SJCRH30 (cell line): ENCODE measurements at regions not wholly inside any gene's neighbourhood (a gene's known extent, or its start where the extent isn't known, plus 50 kb on each side); places are given as distances from the start of the nearest gene placed in this dataset.
"Not testable (repeated sequence)": the region's sequence is repeated elsewhere in the genome, so short reads cannot be mapped to it uniquely, and the experiment has no call there.

Source experiments
- DNase-seq, 2 experiments: peaks; one replicate each; pipeline ENCODE4 v3.0.0-alpha.2; 2015 to 2020
- H3K27ac ChIP-seq: fragments of 250-450 bp; sonication (Bioruptor Pico); 2 replicates; pipeline ENCODE4 v1.5.1; 2020; ENCODE audit warnings: mild to moderate bottlenecking, moderate library complexity
- H3K27me3 ChIP-seq: fragments of 250-450 bp; sonication (Bioruptor Pico); 2 replicates; pipeline ENCODE4 v1.5.1; 2020; ENCODE audit warnings: mild to moderate bottlenecking, moderate library complexity
- H3K36me3 ChIP-seq: fragments of 250-450 bp; sonication (Bioruptor Pico); 2 replicates; pipeline ENCODE4 v1.5.1; 2020; ENCODE audit warnings: mild to moderate bottlenecking, moderate library complexity
- H3K4me1 ChIP-seq: fragments of 250-450 bp; sonication (Bioruptor Pico); 2 replicates; pipeline ENCODE4 v1.5.1; 2020; ENCODE audit warnings: mild to moderate bottlenecking, moderate library complexity
- H3K4me3 ChIP-seq: fragments of 250-450 bp; sonication (Bioruptor Pico); 2 replicates; pipeline ENCODE4 v1.5.1; 2020; ENCODE audit warnings: mild to moderate bottlenecking, moderate library complexity
- H3K9me3 ChIP-seq: fragments of 250-450 bp; sonication (Bioruptor Pico); replicated peaks from 2 replicates; pipeline ENCODE4 v1.5.1; 2020; ENCODE audit warnings: mild to moderate bottlenecking, moderate library complexity

DNA sequence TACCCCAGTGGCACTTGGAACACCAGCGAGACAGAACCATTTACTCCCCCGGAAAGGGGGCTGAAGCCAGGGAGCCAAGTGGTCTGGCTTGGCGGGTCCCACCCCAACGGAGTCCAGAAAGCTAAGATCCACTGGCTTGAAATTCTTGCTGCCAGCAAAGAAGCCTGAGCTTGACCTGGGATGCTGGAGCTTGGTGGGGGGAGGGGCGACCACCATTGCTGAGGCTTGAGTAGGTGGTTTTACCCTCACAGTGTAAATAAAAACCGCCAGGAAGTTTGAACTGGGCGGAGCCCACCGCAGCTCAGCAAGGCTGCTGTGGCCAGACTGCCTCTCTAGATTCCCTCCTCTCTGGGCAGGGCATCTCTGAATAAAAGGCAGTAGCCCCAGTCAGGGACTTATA, 62.8 kb downstream of the RPS24 start:
- not testable (repeated sequence) for H3K9me3 ChIP-seq, H3K4me3 ChIP-seq, H3K36me3 ChIP-seq, DNase-seq, H3K4me1 ChIP-seq, H3K27me3 ChIP-seq, H3K27ac ChIP-seq

DNA sequence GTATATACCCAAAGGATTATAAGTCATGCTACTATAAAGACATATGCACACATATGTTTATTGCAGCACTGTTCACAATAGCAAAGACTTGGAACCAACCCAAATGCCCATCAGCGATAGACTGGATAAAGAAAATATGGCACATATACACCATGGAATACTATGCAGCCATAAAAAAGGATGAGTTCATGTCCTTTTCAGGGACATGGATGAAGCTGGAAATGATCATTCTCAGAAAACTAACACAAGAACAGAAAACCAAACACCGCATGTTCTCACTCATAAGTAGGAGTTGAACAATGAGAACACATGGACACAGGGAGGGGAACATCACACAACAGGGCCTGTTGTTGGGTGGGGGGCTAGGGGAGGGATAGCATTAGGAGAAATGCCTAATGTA, 68.9 kb downstream of the RPS24 start:
- H3K27ac ChIP-seq, DNase-seq, H3K27me3 ChIP-seq: not testable (repeated sequence)

DNA sequence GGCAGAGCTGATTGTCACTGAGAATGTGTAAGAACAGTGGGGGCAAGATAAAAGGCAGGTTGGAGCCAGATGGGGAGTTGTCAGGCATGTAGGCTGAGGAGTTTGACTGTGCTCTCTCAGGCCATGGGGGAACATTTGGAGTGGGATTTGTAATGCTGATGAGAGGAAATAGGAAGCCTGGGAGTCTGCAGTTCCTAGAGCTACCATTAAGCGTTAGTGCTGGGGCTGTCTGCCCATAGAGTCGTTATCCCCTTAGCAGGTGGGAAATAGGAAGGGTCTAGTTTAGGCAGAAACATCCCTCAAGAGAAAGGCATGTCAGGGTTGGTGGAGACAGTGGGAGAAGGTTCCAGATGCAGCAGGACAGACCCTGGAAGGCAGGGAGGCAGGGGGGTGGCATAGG, 75.5 kb downstream of the RPS24 start:
- Histone ChIP-seq H3K4me1 (no peaks in the 10 kb centered on the region), H3K36me3 (no peaks in the 10 kb centered on the region), H3K27me3 (no peaks in the 10 kb centered on the region), H3K27ac (no peak overlapping the region), H3K9me3 (no peaks in the 10 kb centered on the region), H3K4me3 (no peak overlapping the region)
- DNase-seq, result no peak

More for the DNA sequence above, 68.9 kb downstream of the RPS24 start:
- H3K9me3 ChIP-seq, H3K4me3 ChIP-seq, H3K4me1 ChIP-seq, H3K36me3 ChIP-seq: not testable (repeated sequence)

DNA sequence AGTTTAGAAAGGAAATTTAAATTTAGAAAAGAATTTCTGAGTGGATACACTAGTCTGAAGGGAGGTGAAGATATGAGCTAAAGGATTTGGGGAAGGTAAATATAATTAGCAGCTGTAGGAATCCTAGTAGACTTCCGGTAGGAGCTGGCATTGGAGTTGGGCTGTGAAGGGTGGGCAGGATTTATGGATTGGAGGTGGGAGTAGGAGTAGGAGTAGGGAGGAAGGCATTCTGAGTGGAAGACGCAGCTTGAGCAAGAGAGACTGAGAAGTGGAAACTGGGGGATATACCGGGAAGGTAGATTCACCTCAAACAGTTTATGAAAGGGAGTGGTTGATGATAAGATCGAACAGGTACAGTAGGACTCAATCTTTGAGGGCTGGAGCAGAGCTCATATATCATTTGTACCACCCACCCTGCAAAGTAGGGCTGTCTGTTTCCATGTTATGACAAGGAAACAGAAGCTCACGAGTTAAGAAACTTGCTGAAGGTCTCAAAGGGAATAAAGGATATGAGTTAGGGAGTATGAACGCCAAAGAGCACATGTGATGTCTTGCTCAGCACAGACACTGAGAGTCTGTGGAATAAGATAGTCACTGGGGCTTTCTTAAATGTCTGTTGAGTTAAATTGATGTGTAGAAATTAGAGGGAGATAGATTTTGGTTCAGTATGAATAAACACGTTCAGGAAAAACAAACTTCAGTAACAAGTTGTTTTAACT, 81.6 kb downstream of the RPS24 start:
- Histone ChIP-seq H3K36me3 (no peaks in the 10 kb centered on the region), H3K4me3 (no peak overlapping the region), H3K4me1 (no peaks in the 10 kb centered on the region), H3K27me3 (no peaks in the 10 kb centered on the region), H3K9me3 (no peaks in the 10 kb centered on the region), H3K27ac (no peak overlapping the region)
- DNase-seq, result no peak

DNA sequence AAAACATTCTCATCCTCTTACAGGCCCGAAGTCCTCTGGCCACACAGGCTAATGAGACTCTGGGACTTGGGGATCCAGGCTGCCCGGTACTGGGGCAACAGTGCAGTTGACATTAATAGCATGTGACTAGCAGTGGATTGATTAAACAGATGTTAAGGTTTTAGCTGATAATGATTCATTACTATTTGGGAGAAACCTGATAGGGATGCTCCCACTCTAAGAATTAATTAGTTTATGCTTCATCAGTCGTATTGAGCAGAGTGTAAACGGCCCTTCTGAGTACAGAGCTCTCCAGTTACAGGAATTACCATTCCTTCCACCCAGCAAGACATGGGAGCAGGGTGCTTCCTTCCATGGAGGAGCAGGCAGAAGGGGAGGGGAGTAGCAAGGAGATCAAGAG, 82.7 kb downstream of the RPS24 start:
- no peak for DNase-seq
- H3K9me3 ChIP-seq, result 0 out of 2 replicates have a peak, but pooled peaks cover under 1% of the 10 kb centered on the region
- H3K4me3 ChIP-seq, result no peak overlapping the region
- H3K27ac ChIP-seq, result no peak overlapping the region
- no peaks in the 10 kb centered on the region for H3K27me3 ChIP-seq
- H3K4me1 ChIP-seq, result no peaks in the 10 kb centered on the region
- H3K36me3 ChIP-seq, result no peaks in the 10 kb centered on the region

DNA sequence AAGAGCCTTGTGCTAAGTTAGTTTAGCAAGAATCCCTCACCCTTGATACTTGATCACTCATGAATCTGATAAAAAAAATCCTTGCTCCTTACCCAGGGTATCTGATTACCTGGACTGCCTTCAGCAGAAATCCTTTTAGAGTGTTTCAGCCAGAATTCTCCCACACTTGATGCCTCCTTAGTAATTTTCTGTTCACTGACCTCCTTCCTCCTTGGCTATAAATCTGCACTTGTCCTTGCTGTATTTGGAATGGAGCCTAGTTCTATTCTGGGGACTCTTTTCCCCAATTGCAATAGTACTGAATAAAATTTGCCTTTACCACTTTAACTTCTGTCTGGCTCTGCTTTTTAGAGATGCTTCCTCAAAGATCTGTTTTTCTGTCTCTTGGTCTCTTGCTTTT, 84.9 kb downstream of the RPS24 start:
- no peak overlapping the region for H3K27ac ChIP-seq
- H3K4me1 ChIP-seq, result no peaks in the 10 kb centered on the region
- H3K36me3 ChIP-seq, result no peaks in the 10 kb centered on the region
- H3K27me3 ChIP-seq, result no peaks in the 10 kb centered on the region
- DNase-seq, result no peak
- peaks cover 5% of the 10 kb centered on the region; the same call in 1 of the 2 replicates for H3K9me3 ChIP-seq
- H3K4me3 ChIP-seq, result no peak overlapping the region

DNA sequence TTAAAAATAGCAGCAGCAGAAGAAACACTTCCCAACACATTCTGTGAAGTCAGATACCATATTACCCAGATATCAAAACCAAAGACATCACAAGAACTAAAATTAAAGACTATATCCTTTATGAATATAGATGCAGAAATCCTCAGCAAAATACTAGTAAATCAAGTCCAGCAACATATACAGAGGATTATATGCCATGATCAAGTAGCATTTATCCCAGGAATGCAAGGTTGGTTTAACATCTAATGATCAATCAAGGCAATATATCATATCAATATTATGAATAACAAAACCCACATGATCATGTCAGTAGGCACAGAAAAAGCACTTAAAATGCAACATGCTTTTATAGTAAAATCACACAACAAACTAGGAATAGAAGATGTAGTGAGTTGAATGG, 88.1 kb downstream of the RPS24 start:
- no peaks in the 10 kb centered on the region for H3K27me3 ChIP-seq
- H3K36me3 ChIP-seq, result no peaks in the 10 kb centered on the region
- H3K4me3 ChIP-seq, result no peak overlapping the region
- peaks cover 5% of the 10 kb centered on the region; the same call in 1 of the 2 replicates for H3K9me3 ChIP-seq
- no peaks in the 10 kb centered on the region for H3K4me1 ChIP-seq
- no peak overlapping the region for H3K27ac ChIP-seq
- no peak for DNase-seq

DNA sequence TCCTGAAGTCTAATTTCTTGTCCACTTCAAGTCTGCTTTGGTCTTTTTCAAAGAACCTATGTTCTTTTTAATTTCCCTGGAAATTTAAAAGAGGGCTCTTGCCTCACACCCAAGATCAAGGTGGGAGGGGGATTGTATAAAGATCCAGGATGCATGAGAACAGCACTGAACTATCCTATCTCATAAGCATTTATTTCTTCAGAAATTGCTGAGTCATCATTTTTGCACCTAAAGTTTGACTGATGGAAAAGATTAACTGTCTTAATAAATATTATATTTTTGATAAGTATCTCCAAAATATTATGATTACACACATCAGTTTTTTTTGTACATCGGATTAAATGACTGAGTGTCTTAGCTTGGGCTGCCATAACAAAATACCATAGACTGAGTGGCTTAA, 90.5 kb downstream of the RPS24 start:
- no peaks in the 10 kb centered on the region for H3K27me3 ChIP-seq
- H3K36me3 ChIP-seq, result no peaks in the 10 kb centered on the region
- no peaks in the 10 kb centered on the region for H3K4me1 ChIP-seq
- H3K27ac ChIP-seq, result no peak overlapping the region
- no peak for DNase-seq
- peaks cover 5% of the 10 kb centered on the region; the same call in 1 of the 2 replicates for H3K9me3 ChIP-seq
- no peak overlapping the region for H3K4me3 ChIP-seq

DNA sequence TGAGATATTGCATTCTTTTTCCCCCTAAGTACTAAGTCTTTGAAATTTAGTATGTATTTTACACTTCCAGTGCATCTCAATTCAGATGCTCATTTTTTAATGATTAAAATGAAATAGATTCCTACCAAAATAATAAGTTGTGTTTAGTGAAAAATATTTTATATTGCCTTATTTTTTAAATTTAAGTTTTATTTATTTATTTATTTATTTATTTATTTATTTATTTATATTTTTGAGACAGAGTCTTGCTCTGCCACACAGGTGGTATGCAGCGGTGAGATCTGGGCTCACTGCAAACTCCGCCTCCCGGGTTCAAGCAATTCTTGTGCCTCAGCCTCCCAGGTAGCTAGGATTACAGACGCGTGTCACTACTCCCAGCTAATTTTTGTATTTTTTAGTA, 95.5 kb downstream of the RPS24 start:
- Histone ChIP-seq H3K4me3 (no peak overlapping the region), H3K9me3 (no peaks in the 10 kb centered on the region), H3K4me1 (no peaks in the 10 kb centered on the region), H3K27me3 (no peaks in the 10 kb centered on the region), H3K36me3 (no peaks in the 10 kb centered on the region), H3K27ac (no peak overlapping the region)
- no peak for DNase-seq

DNA sequence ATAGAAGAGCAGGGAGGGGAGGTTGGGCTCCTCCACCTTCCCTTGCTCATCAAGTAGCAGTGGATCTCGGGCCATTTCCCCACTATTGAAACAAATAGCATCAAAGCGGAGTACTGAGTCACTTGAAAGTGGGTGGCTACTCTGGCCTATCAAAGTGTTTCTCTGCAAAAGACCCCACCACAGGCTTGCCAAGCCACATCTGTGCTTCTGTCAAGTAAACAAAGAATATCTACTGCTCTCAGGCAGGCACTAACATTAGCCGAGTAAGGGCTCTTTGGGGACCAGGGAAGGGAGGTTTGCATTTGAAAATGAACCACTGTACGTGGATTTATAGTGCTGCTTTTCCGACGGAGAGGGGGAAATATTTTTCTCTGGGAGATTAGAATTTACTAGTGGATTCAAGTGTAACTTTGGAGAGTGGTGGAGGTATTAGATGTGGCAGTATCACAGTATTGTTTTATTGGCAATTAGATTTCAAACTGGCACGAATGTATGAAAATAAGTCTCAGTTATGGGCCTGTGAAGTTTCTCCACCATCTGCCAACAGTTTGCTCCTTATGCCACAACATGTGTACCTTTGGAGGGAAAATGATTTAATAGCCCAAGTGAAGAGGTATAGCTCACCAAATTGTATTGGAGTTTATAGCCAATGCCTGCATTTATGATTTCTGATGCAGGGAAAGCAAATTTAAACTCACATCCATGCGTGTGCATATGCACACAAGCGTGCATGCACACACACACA, 97.5 kb downstream of the RPS24 start:
- no peak overlapping the region for H3K27ac ChIP-seq
- no peak for DNase-seq
- H3K9me3 ChIP-seq, result no peaks in the 10 kb centered on the region
- no peaks in the 10 kb centered on the region for H3K4me1 ChIP-seq
- H3K27me3 ChIP-seq, result no peaks in the 10 kb centered on the region
- no peak overlapping the region for H3K4me3 ChIP-seq
- no peaks in the 10 kb centered on the region for H3K36me3 ChIP-seq

DNA sequence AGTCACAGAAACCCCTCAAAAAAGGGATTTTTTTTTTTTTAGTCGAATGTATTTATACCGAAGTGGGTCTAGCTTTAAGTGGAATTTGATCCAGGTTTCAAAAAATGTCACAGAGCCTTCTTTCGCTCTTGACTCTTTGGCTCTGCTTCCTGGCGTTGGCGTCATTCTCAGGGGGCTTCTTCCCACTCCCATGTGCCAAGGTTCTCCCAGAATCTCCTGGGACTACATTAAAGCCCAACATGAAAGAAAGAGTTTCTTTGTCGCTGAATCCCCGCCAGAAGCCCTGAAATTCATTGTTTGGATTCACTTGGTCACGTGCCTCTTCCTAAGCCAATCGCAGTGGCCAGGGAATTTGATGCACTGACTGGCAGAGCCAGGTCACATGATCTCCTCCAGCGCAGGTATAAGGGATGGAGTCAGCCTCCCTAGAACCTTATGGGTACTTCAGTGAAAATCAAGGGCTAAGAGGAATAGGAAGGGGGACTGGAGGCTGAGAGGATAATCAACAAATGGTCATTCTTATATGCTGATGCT, 101.2 kb downstream of the RPS24 start:
- Histone ChIP-seq H3K9me3 (no peaks in the 10 kb centered on the region), H3K27me3 (no peaks in the 10 kb centered on the region), H3K4me1 (no peaks in the 10 kb centered on the region), H3K4me3 (no peak overlapping the region), H3K36me3 (no peaks in the 10 kb centered on the region), H3K27ac (no peak overlapping the region)
- DNase-seq, result peak in 1 of 2 experiments; percentile 20

DNA sequence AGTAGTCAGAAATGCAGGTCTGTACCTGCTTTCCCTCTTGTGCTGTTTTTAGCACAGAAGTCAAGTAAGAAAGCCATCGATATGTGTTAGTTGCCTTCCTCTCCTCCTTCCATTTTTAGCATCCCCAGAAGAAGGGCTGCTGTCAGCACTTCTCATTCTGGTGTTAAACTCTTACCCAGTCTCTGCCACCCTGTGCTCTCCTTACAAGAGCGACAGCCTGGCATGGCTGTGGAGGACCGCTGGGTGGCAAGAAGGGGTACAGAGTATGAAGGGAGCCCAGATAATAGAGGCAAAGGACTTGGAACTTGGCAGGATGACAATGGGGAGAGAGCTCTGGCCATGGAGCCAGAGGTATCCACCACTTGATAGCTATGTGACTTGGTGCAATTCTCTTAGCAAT, 103.5 kb downstream of the RPS24 start:
- H3K27me3 ChIP-seq, result no peaks in the 10 kb centered on the region
- H3K4me1 ChIP-seq, result no peaks in the 10 kb centered on the region
- no peaks in the 10 kb centered on the region for H3K9me3 ChIP-seq
- no peak overlapping the region for H3K27ac ChIP-seq
- DNase-seq, result no peak
- H3K4me3 ChIP-seq, result no peak overlapping the region
- no peaks in the 10 kb centered on the region for H3K36me3 ChIP-seq

DNA sequence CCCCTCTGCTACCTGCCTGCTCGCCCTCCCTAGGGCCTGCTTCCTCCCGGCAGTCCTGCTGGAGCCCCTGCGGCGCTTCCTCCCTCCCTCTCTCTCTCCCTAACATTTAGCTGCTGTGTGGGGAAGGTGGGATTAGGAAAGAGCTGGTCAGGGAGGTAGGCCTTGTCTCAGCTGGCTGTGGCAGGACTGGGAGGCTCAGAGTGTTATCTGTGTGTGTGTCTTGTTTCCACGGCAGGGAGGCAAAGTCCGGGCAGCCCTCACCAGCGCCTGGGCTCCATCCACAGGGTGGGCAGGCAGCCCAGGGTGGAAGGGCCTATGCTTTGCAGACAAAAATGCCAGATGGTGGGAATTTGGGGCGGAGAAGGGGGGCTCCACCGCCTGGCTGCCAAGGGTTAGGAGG, 105.7 kb downstream of the RPS24 start:
- Histone ChIP-seq H3K27ac (no peak overlapping the region), H3K36me3 (no peaks in the 10 kb centered on the region), H3K27me3 (no peaks in the 10 kb centered on the region), H3K4me3 (no peak overlapping the region), H3K9me3 (no peaks in the 10 kb centered on the region), H3K4me1 (no peaks in the 10 kb centered on the region)
- DNase-seq, result no peak

DNA sequence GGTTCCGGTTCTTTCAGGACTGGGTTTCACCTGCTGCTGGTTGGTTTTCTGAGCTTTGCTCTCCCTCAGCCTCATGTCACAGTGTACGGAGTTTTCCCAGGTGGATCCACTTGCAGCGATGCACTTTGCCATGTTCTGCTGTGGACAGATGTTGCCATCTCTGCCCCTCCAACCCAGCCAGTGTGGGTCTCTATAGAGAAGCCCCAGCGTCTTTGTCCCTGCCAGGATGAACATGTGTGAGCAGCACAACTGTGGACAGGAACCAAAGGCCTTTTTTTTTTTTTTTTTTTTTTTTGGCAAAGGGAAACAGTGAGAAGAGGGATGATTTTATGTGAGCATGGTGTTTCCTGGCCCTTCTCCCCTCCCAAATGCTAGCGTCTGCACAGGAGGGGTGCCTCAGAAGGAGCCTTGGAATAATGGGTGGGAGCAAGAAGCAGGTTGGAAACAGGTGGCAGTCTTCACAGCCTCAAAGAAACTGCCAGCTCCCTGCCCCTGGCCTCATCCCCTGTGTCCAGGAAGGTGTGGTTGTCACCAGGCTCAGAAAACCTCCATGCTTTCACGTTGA, 106.5 kb downstream of the RPS24 start:
- DNase-seq, result no peak
- Histone ChIP-seq H3K4me3 (no peak overlapping the region), H3K9me3 (no peaks in the 10 kb centered on the region), H3K27ac (no peak overlapping the region), H3K36me3 (no peaks in the 10 kb centered on the region), H3K27me3 (no peaks in the 10 kb centered on the region), H3K4me1 (no peaks in the 10 kb centered on the region)

DNA sequence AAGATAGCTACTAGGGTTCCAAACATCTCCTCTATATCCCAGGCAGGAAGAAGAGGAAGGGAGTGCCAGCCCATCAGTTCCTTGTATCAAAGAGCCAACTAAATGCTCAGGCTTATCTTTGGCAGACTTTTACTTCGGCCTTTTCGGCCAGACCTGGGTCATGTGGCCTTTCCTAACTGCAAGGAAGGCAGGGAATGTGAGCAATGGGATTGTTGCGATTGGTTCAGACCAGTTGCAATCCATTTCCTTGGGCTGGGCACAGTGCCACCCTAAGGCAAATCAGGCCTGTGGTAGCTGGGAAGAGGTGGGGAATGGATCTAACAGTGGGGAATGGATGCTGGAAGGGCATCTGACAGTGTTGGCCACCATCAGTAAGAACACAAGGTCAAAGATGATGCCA, 109.9 kb downstream of the RPS24 start:
- Histone ChIP-seq H3K4me1 (peaks cover under 1% of the 10 kb centered on the region; the same call in 1 of the 2 replicates), H3K4me3 (no peak overlapping the region), H3K9me3 (no peaks in the 10 kb centered on the region), H3K36me3 (no peaks in the 10 kb centered on the region), H3K27ac (no peak overlapping the region), H3K27me3 (no peaks in the 10 kb centered on the region)
- no peak for DNase-seq
